ENCODE measurements at regions not wholly inside any gene's neighbourhood (a gene's known extent, or its start where the extent isn't known, plus 50 kb on each side); places are given as distances from the start of the nearest gene placed in this dataset.
A peak's percentile ranks its signal among the peaks of the same experiment; 100 is the strongest.

GRCh38 chr3:31008994-31009393 is 114.5 kb upstream of the GADL1 start:
- DNase-seq = no peak

- no peak for DNase-seq
Measured at GRCh38 chr3:31009881-31010280, 115.4 kb upstream of the GADL1 start.

GRCh38 chr3:31010491-31010890 is 116.0 kb upstream of the GADL1 start:
- DNase-seq = no peak

- DNase-seq = no peak
Measured at GRCh38 chr3:31011380-31011779, 116.9 kb upstream of the GADL1 start.

- no peak for DNase-seq
Measured at GRCh38 chr3:31013090-31013489, 118.6 kb upstream of the GADL1 start.

GRCh38 chr3:31013843-31014242 is 119.4 kb upstream of the GADL1 start:
- DNase-seq = no peak

- no peak for DNase-seq
Measured at GRCh38 chr3:31014317-31015040, 120.0 kb upstream of the GADL1 start.

- DNase-seq = no peak
Measured at GRCh38 chr3:31016196-31016595, 121.7 kb upstream of the GADL1 start.

- no peak for DNase-seq
Measured at GRCh38 chr3:31022716-31023115, 128.3 kb upstream of the GADL1 start.

- no peak for DNase-seq
Measured at GRCh38 chr3:31025541-31025940, 131.1 kb upstream of the GADL1 start.

- no peak for DNase-seq
Measured at GRCh38 chr3:31027191-31027761, 132.8 kb upstream of the GADL1 start.

GRCh38 chr3:31027914-31028313 is 133.5 kb upstream of the GADL1 start:
- DNase-seq = no peak

- DNase-seq = no peak
Measured at GRCh38 chr3:31028766-31029165, 134.3 kb upstream of the GADL1 start.

- DNase-seq = no peak
Measured at GRCh38 chr3:31029706-31030105, 135.2 kb upstream of the GADL1 start.

- no peak for DNase-seq
Measured at GRCh38 chr3:31035681-31036080, 141.2 kb upstream of the GADL1 start.

GRCh38 chr3:31038086-31038739 is 143.8 kb upstream of the GADL1 start:
- DNase-seq = no peak

- no peak for DNase-seq
Measured at GRCh38 chr3:31039145-31039544, 144.7 kb upstream of the GADL1 start.

- DNase-seq = peak; percentile 39
Measured at GRCh38 chr3:31041161-31041978, 146.9 kb upstream of the GADL1 start.

GRCh38 chr3:31043184-31043819 is 148.8 kb upstream of the GADL1 start:
- DNase-seq = no peak

- DNase-seq = no peak
Measured at GRCh38 chr3:31047673-31048072, 153.2 kb upstream of the GADL1 start.

- no peak for DNase-seq
Measured at GRCh38 chr3:31048143-31048542, 153.7 kb upstream of the GADL1 start.

- DNase-seq = no peak
Measured at GRCh38 chr3:31050296-31050695, 155.8 kb upstream of the GADL1 start.

GRCh38 chr3:31051226-31051625 is 156.8 kb upstream of the GADL1 start:
- no peak for DNase-seq

Measured in 8988T (cell line).